Choroid plexus epithelial cell (primary cell): ENCODE measurements at regions not wholly inside any gene's neighbourhood (a gene's known extent, or its start where the extent isn't known, plus 50 kb on each side); places are given as distances from the start of the nearest gene placed in this dataset.

ENCODE experiments used
- DNase-seq: peaks from one replicate; pipeline ENCODE4 v3.0.0-alpha.2; 2010; ENCODE audit warnings: low read depth
- H3K4me3 ChIP-seq: 2 replicates; pipeline ENCODE4 v1.5.1; 2011; ENCODE audit warnings: low read depth, mild to moderate bottlenecking, control low read depth, low read length, moderate library complexity
- CTCF ChIP-seq: conservative IDR thresholded peaks from 2 replicates; pipeline ENCODE4 v1.5.1; 2011; ENCODE audit warnings: low read depth, mild to moderate bottlenecking, control low read depth, inconsistent platforms, low read length, moderate library complexity

GRCh38 chr12:105922670-105923102, 216.1 kb downstream of the NUAK1 start:
- no peak overlapping the region for H3K4me3 ChIP-seq
- no peak for TF ChIP-seq CTCF
- DNase-seq: peak; percentile 77

GRCh38 chr12:105924526-105925208, 214.1 kb downstream of the NUAK1 start:
- no peak for TF ChIP-seq CTCF
- no peak overlapping the region for H3K4me3 ChIP-seq
- no peak for DNase-seq

DNA sequence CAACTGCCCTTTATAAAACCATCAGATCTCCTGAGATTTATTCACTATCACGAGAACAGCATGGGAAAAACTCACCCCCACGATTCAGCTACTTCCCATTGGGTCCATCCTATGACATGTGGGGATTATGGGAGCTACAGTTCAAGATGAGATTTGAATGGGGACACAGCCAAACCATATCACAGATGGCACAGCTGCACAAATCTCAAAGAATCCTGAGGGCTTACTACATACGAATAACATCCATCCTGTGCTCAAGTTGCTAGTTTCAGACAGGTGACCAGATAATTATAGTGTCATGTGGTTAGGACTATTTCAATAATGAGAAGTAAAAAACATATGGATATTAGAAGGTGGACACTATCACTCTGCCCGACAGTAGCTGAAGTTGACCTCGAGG, 211.2 kb downstream of the NUAK1 start:
- TF ChIP-seq CTCF: no peak
- no peak for DNase-seq
- H3K4me3 ChIP-seq: no peak overlapping the region

DNA sequence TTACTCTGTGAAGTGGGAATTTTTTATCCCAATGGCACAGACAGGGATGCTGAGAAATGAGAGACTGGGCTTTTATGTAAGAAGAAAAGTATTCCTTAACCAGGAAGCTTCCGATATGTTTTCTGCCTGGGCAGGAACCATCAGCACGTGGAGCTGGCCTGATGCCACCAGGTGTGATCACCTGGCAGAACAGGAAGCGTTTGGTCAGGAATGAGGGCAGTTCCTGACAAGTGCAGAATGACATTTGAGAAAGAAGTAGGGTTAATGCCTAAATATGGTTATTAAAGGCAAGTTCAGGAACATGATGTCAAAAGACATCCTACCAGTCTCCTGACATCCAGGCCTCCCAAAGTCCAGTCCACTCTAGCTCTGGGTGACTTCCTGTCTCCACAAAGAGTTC, 210.3 kb downstream of the NUAK1 start:
- no peak for DNase-seq
- TF ChIP-seq CTCF: no peak
- no peak overlapping the region for H3K4me3 ChIP-seq

DNA sequence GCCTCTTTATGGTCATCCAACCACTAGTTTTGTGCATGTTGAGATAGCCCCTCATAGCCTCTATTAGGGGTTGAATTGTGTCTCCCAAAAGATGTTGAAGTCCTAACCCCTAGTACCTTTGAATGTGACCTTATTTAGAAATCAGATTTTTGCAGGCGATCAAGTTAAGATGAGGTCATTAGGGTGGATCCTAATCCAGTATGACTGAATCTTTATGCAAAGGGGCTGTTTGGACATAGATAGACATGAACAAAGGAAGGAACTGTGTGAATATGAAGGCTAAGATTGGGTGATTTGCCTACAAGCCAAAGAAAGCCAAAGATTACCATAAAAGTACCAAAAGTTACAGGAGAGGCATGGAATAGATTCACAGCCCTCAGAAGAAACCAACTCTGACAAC, 209.6 kb downstream of the NUAK1 start:
- H3K4me3 ChIP-seq: no peak overlapping the region
- DNase-seq: no peak
- no peak for TF ChIP-seq CTCF

GRCh38 chr12:105930557-105931503, 207.9 kb downstream of the NUAK1 start:
- no peak for TF ChIP-seq CTCF
- H3K4me3 ChIP-seq: no peak overlapping the region
- DNase-seq: peak; percentile 42
